ENCODE measurements at regions not wholly inside any gene's neighbourhood (a gene's known extent, or its start where the extent isn't known, plus 50 kb on each side); places are given as distances from the start of the nearest gene placed in this dataset.

- TF ChIP-seq CTCF (IDR thresholded peaks at IDR 0.05; ENCODE audit: insufficient read depth, low read depth, low read length) = no peak
- TF ChIP-seq EZH2 (IDR thresholded peaks at IDR 0.05; ENCODE audit: insufficient read depth, low read length) = no peak
These were observed 454.3 kb downstream of the PCDH17 start for GRCh38 chr13:58085819-58086218.
